WI38 (cell line): ENCODE measurements at regions not wholly inside any gene's neighbourhood (a gene's known extent, or its start where the extent isn't known, plus 50 kb on each side); places are given as distances from the start of the nearest gene placed in this dataset.

Experiments
- H3K4me3 ChIP-seq: 2 replicates; pipeline ENCODE4 v1.5.1; 2011; ENCODE audit warnings: low read depth, mild to moderate bottlenecking, control low read depth, low read length
- TF ChIP-seq, protein P1 (sequence below): IDR thresholded peaks from 2 replicates; pipeline ENCODE4 v1.5.1; 2012; ENCODE audit warnings: low read depth, mild to moderate bottlenecking, control low read depth, low read length

DNA sequence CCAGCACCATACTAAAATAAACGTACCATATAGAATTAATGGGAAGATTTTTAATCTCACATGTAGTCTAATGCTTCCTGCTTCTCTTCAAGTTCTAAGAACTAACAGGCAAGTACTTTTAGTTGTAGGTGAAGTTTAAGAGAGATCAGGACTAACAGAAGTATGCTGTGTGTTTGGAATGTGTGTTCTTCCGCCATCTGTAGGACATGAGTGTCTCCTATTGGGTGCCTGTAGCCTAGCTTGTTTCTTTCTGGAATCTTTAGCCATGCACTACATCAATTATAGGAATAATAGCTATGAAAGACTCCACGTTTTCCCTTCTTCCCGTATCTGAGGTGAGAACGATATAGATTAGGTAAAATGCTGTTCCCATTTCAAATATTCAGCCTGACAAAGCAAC, 140.2 kb upstream of the AHR start:
- no peak overlapping the region for H3K4me3 ChIP-seq
- TF ChIP-seq, protein P1, sequence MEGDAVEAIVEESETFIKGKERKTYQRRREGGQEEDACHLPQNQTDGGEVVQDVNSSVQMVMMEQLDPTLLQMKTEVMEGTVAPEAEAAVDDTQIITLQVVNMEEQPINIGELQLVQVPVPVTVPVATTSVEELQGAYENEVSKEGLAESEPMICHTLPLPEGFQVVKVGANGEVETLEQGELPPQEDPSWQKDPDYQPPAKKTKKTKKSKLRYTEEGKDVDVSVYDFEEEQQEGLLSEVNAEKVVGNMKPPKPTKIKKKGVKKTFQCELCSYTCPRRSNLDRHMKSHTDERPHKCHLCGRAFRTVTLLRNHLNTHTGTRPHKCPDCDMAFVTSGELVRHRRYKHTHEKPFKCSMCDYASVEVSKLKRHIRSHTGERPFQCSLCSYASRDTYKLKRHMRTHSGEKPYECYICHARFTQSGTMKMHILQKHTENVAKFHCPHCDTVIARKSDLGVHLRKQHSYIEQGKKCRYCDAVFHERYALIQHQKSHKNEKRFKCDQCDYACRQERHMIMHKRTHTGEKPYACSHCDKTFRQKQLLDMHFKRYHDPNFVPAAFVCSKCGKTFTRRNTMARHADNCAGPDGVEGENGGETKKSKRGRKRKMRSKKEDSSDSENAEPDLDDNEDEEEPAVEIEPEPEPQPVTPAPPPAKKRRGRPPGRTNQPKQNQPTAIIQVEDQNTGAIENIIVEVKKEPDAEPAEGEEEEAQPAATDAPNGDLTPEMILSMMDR: no peak

DNA sequence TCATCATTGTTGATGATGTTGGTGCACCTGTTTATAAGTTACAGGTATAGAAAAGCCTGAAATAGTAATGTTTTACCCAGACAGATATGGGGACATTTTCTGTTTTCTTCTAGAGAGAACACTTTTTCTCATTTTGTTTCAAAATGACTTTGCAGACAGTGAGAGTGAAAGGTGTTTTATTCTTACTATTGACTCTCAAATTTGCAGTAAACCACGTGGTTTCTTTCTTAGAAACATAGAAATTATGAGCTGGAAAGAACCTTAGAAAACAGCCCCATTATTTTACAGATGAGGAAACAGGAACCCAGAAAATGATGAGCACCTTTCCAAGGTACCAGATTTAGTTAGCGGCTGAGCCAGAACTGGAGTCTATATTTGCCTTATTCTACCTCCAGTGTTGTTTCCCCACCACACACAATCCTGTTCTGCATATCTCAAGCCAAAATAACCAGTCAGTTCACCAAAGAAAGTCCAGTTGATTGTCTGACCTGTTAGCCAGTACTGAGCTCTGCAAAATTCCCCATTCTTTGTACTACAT, 138.9 kb upstream of the AHR start:
- no peak overlapping the region for H3K4me3 ChIP-seq
- TF ChIP-seq, protein P1: no peak

DNA sequence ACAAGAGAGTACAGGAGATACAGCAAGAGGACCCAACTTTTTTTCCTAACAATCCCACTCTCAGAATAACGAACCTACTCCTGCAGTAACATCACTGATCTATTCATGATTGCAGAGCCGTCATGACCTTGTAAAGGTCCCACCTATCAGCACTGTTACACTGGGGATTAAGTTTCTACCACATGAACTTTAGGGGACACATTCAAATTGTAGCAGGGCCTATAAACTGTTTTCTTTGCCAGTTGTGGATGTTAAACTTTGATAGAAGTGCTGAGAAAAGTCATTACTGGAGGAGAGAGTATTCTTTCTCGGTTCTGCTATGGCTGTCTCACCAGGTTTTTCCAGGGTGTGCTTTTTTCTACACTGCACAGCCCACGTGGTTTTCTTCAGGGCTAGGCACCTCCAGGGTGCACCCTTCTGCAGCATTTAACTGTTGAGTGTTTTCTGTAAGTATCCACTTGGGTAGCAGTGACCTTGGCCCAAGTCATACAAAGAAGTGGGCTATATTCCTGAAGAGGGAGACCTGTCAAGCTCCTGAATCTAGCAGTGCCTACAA, 131.6 kb upstream of the AHR start:
- H3K4me3 ChIP-seq: no peak overlapping the region
- TF ChIP-seq, protein P1: no peak

DNA sequence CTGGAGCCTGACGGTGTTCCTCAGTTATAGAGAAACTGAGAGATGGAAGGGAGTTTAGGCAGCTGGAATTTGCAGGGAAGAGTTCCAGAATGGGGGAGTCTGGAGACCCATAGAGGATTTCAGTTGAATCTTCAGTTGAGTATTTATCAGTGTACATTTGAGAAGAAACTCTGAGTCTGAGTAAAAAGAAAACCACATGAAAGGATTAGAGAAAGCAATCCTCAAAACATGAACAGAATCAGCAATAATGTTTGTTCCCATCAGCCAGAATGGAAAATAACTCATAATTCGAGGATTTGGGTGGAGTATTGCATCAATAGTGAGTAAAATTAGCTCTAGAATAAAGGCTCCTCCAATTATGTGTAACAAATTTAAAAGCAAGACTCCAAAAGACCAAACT, 130.0 kb upstream of the AHR start:
- TF ChIP-seq, protein P1: no peak
- H3K4me3 ChIP-seq: no peak overlapping the region

DNA sequence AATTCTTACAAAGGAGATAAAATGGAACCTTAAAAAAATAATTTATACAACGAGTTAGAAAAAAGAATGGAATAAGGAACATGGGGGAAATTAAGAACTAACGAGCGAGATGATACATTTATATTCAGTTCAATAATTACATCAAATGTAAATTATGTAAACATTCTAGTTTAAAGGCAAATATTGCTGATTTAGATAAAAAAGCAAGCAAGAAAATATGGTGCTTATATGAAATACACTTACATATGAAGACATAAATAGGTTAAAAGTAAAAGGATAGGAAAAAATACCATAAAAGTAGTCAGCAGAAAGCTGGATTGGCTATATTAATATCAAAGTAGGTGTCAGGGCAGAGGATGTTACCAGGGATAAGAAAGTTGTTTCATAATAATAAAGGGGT, 127.0 kb upstream of the AHR start:
- TF ChIP-seq, protein P1: no peak
- H3K4me3 ChIP-seq: no peak overlapping the region

DNA sequence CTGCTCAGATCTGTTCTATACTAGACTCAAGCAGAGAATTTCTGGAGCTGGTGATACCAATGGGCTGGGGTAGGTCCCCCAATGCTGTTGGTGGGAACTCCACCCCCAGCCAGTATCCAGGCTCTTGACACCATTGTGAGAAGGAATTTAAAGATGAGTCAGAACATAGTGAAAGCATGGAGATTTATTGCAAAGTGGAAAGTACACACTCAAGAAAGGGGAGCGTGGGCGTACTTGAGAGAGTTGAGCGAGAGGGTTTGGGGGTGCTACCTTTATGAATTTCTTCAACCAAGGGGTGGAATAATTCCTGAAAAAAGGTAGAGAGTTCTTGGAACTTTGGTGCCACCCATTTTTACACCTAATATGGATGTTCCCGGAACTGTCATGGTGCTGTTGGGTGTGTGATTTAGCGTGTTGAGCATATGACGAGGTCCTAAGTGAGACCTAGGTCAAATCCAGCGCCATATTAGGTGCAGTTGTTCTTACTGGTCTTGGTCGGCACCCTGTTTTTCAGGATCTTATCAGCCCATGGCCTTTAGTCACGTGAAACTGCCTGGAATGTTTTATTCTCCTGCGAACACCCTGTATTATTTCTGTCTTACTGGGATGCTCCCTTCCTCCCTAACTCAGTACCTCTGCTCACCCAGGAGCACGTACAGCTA, 122.0 kb upstream of the AHR start:
- no peak overlapping the region for H3K4me3 ChIP-seq
- TF ChIP-seq, protein P1: no peak

DNA sequence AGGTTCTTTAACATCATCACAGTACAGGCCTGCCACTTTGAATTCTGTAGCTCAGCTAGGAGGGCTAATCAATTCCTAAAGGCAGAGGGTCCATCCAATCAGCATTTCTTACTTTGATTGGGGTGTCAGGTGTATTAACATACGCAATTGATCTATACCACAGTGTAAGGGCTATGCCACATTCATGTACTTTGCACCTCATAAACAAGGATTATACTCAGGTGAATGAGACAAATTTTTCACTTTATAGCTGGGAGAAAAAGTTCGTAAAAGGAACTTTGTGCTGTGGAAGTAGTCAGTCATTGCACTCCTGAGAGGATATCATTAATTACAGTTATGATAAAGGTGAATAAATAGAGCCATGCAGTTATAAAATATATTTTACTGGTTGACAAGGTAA, 119.9 kb upstream of the AHR start:
- no peak overlapping the region for H3K4me3 ChIP-seq
- TF ChIP-seq, protein P1: no peak
